ENCODE measurements at regions not wholly inside any gene's neighbourhood (a gene's known extent, or its start where the extent isn't known, plus 50 kb on each side); places are given as distances from the start of the nearest gene placed in this dataset.

DNA sequence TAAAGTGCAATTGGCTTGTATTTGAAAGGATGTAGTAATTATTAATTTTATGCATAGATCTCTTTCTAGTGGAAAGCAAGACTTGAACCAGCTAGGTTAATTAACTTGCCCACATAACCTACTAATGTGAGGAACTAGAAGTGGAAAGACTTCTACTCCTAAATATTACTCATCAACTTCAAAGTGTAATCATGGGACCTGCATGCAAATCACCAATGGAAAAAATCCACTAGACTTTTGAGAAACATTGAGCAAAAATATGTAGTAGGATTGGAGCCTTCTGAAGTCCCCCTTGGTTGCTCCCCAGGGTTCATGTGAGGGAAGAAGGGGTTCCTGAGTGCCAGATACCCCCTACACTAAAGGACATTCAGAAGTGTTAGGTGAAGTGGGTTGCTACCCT, 240.2 kb downstream of the PTEN start:
- no peak overlapping the region for H3K27ac ChIP-seq
- intact Hi-C loops (cut with DNase I), result no loop called here
- no peak overlapping the region for H3K4me3 ChIP-seq
- FAIRE-seq, result no peak
- no peaks in the 10 kb centered on the region for H3K4me1 ChIP-seq
- TF ChIP-seq, protein P1, sequence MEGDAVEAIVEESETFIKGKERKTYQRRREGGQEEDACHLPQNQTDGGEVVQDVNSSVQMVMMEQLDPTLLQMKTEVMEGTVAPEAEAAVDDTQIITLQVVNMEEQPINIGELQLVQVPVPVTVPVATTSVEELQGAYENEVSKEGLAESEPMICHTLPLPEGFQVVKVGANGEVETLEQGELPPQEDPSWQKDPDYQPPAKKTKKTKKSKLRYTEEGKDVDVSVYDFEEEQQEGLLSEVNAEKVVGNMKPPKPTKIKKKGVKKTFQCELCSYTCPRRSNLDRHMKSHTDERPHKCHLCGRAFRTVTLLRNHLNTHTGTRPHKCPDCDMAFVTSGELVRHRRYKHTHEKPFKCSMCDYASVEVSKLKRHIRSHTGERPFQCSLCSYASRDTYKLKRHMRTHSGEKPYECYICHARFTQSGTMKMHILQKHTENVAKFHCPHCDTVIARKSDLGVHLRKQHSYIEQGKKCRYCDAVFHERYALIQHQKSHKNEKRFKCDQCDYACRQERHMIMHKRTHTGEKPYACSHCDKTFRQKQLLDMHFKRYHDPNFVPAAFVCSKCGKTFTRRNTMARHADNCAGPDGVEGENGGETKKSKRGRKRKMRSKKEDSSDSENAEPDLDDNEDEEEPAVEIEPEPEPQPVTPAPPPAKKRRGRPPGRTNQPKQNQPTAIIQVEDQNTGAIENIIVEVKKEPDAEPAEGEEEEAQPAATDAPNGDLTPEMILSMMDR (IDR thresholded peaks at IDR 0.05), result no peak
- no peaks in the 10 kb centered on the region for H3K9me3 ChIP-seq
- no peak for DNase-seq
- no peaks in the 10 kb centered on the region for H3K27me3 ChIP-seq
- no peaks in the 10 kb centered on the region for H3K36me3 ChIP-seq
- ATAC-seq, result no peak

DNA sequence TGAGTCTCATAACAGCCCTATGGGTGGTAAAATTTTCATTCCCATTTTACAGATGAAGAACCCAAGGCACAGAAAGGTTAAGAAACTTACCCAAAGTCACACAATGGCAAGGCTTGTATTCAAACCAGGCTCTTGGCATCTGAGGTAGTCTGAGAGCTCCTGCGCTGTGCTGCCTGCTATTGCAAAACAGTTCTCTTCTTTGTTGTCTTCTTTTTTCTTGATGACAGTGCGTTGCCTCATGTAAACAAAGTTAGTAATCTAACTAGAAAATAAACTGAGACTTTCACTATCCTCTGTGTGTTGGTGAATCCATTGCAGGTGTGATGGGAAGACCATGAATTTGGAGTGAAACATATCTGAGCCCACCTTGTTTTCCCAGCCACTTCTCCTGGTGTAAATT, 240.8 kb downstream of the PTEN start:
- H3K27ac ChIP-seq, result no peak overlapping the region
- H3K4me3 ChIP-seq, result no peak overlapping the region
- FAIRE-seq (no peak), DNase-seq (no peak), ATAC-seq (no peak)
- H3K27me3 ChIP-seq, result no peaks in the 10 kb centered on the region
- H3K9me3 ChIP-seq, result no peaks in the 10 kb centered on the region
- TF ChIP-seq, protein P1 (IDR thresholded peaks at IDR 0.05), result no peak
- 94 to 98% methylated on average over 2 of the region's 2 CpGs for WGBS, 2 donors
- no peaks in the 10 kb centered on the region for H3K4me1 ChIP-seq
- intact Hi-C loops (cut with DNase I), result no loop called here
- H3K36me3 ChIP-seq, result no peaks in the 10 kb centered on the region

- intact Hi-C loops (cut with DNase I), result no loop called here
- DNase-seq, result no peak
- H3K4me1 ChIP-seq, result no peaks in the 10 kb centered on the region
Measured at GRCh38 chr10:88106366-88106765, 242.9 kb downstream of the PTEN start.

GRCh38 chr10:88107296-88108097, 244.1 kb downstream of the PTEN start:
- Histone ChIP-seq H3K4me1 (no peaks in the 10 kb centered on the region), H3K36me3 (no peaks in the 10 kb centered on the region), H3K4me3 (no peak overlapping the region), H3K27me3 (no peaks in the 10 kb centered on the region), H3K27ac (no peak overlapping the region), H3K9me3 (no peaks in the 10 kb centered on the region)
- no peak for FAIRE-seq
- 91 to 96% methylated on average over 4 of the region's 4 CpGs for WGBS, 2 donors
- TF ChIP-seq, protein P1 (IDR thresholded peaks at IDR 0.05), result no peak
- DNase-seq, result no peak
- intact Hi-C loops (cut with DNase I), result no loop called here
- ATAC-seq, result no peak

More at GRCh38 chr10:88106366-88106765, 242.9 kb downstream of the PTEN start:
- Histone ChIP-seq H3K4me3 (no peak overlapping the region), H3K27me3 (no peaks in the 10 kb centered on the region), H3K36me3 (no peaks in the 10 kb centered on the region), H3K27ac (no peak overlapping the region), H3K9me3 (no peaks in the 10 kb centered on the region)
- FAIRE-seq, result no peak
- TF ChIP-seq, protein P1 (IDR thresholded peaks at IDR 0.05), result no peak
- ATAC-seq, result peak in 1 of 4 donors; percentile 53
- 88 to 94% methylated on average over 2 of the region's 2 CpGs for WGBS, 2 donors

DNA sequence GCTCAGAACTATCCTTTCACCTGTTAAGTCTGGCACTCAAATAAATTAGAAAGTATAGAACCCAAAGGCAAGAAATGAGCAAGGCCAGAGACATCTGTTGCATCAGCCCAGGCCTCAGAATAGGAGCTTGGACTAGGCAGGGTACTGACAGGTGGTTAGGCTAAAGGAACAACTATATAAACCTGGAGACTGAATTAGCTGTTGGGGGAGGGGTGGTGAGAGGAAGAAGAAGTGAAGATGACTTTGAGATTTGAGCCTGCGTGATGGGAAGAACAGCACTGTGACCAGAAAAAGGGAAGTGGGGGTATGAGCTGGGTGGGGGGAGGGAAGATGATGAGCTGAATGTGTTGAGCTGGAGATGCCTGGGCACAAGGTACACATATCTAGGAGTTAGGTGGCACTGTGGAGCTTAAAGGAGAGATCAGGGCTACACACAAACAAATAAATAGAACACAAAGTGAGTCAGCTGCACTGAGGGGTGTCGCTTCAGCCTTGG, 244.7 kb downstream of the PTEN start:
- WGBS, 2 donors, result 84 to 91% methylated on average over 2 of the region's 2 CpGs

More for the DNA sequence above, 244.7 kb downstream of the PTEN start:
- Histone ChIP-seq H3K4me1 (no peaks in the 10 kb centered on the region), H3K36me3 (no peaks in the 10 kb centered on the region), H3K4me3 (no peak overlapping the region), H3K27me3 (no peaks in the 10 kb centered on the region), H3K9me3 (no peaks in the 10 kb centered on the region), H3K27ac (no peak overlapping the region)
- DNase-seq, result no peak
- peak in 1 of 4 donors; percentile 60 for ATAC-seq
- intact Hi-C loops (cut with DNase I), result no loop called here
- no peak for FAIRE-seq
- TF ChIP-seq, protein P1 (IDR thresholded peaks at IDR 0.05), result no peak

Measured in pancreas (tissue), 10 donors.